GM18909 (cell line): ENCODE measurements at regions not wholly inside any gene's neighbourhood (a gene's known extent, or its start where the extent isn't known, plus 50 kb on each side); places are given as distances from the start of the nearest gene placed in this dataset.

Experiments
- ATAC-seq: cut with Tn5 transposase; IDR thresholded peaks from one replicate; pipeline ENCODE4 v1.9.1; 2021; ENCODE audit warnings: mild to moderate bottlenecking; ENCODE audit not compliant: unreplicated experiment, poor library complexity

GRCh38 chr1:218850367-218850766 lies 323.3 kb upstream of the LYPLAL1 start:
- no peak for ATAC-seq

GRCh38 chr1:218851586-218851985 lies 322.1 kb upstream of the LYPLAL1 start:
- ATAC-seq: no peak

GRCh38 chr1:218852527-218852926 lies 321.2 kb upstream of the LYPLAL1 start:
- ATAC-seq: no peak

- ATAC-seq: no peak
Observed at GRCh38 chr1:218863987-218864386, 309.7 kb upstream of the LYPLAL1 start.

- ATAC-seq: no peak
Observed at GRCh38 chr1:218865591-218865990, 308.1 kb upstream of the LYPLAL1 start.

GRCh38 chr1:218866507-218866906 lies 307.2 kb upstream of the LYPLAL1 start:
- ATAC-seq: no peak

- no peak for ATAC-seq
Observed at GRCh38 chr1:218867066-218867465, 306.6 kb upstream of the LYPLAL1 start.

GRCh38 chr1:218867941-218868626 lies 305.6 kb upstream of the LYPLAL1 start:
- no peak for ATAC-seq

- ATAC-seq: no peak
Observed at GRCh38 chr1:218869276-218869675, 304.4 kb upstream of the LYPLAL1 start.

- ATAC-seq: no peak
Observed at GRCh38 chr1:218872026-218872425, 301.7 kb upstream of the LYPLAL1 start.

GRCh38 chr1:218872928-218873327 lies 300.8 kb upstream of the LYPLAL1 start:
- no peak for ATAC-seq

- ATAC-seq: no peak
Observed at GRCh38 chr1:218874313-218874712, 299.4 kb upstream of the LYPLAL1 start.

- no peak for ATAC-seq
Observed at GRCh38 chr1:218874801-218875400, 298.8 kb upstream of the LYPLAL1 start.

- no peak for ATAC-seq
Observed at GRCh38 chr1:218878369-218878768, 295.3 kb upstream of the LYPLAL1 start.

- no peak for ATAC-seq
Observed at GRCh38 chr1:218880484-218881060, 293.1 kb upstream of the LYPLAL1 start.

- ATAC-seq: no peak
Observed at GRCh38 chr1:218882454-218882853, 291.2 kb upstream of the LYPLAL1 start.

GRCh38 chr1:218886101-218886871 lies 287.4 kb upstream of the LYPLAL1 start:
- ATAC-seq: no peak

GRCh38 chr1:218887141-218887925 lies 286.3 kb upstream of the LYPLAL1 start:
- ATAC-seq: no peak

GRCh38 chr1:218890451-218890850 lies 283.2 kb upstream of the LYPLAL1 start:
- no peak for ATAC-seq

- ATAC-seq: no peak
Observed at GRCh38 chr1:218891577-218891976, 282.1 kb upstream of the LYPLAL1 start.
